DMS114 treated with DMSO at 0.1 percent for 48 hours (cell line): ENCODE measurements at regions not wholly inside any gene's neighbourhood (a gene's known extent, or its start where the extent isn't known, plus 50 kb on each side); places are given as distances from the start of the nearest gene placed in this dataset.
"Not testable (repeated sequence)": the region's sequence is repeated elsewhere in the genome, so short reads cannot be mapped to it uniquely, and the experiment has no call there.

ENCODE experiments used
- DNase-seq: peaks from one replicate; lab custom pipeline; 2025; ENCODE audit not compliant: unreplicated experiment; lab: John Stamatoyannopoulos, UW

GRCh38 chr6:3920321-3920720 lies 71.1 kb downstream of the FAM50B start:
- DNase-seq = no peak

GRCh38 chr6:3921663-3922062 lies 72.5 kb downstream of the FAM50B start:
- DNase-seq = no peak

GRCh38 chr6:3922619-3923018 lies 73.4 kb downstream of the FAM50B start:
- DNase-seq = not testable (repeated sequence)

GRCh38 chr6:3925223-3926149 lies 76.3 kb downstream of the FAM50B start:
- DNase-seq = not testable (repeated sequence)

DNA sequence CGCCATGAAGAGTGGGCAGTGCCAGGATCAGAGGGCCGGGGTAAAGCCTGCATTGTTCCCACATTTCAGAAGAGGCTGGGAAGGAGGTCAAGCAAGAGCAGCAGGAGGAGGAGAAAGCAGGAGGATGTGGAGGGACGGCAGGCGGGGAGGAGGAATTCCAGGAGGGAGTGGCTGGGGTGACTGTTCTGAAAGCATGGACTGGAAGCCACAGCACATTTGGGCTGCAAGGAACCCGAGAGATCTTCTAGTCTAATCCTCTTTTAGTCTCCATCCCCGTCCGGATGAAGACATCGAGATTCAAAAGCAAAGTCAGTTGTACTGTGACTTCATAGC lies 76.9 kb downstream of the FAM50B start:
- DNase-seq = no peak

GRCh38 chr6:3928111-3928510 lies 78.9 kb downstream of the FAM50B start:
- DNase-seq = no peak

- DNase-seq = no peak
Observed at GRCh38 chr6:3929281-3929798, 80.2 kb downstream of the FAM50B start.

- no peak for DNase-seq
Observed at GRCh38 chr6:3937438-3937837, 88.3 kb downstream of the FAM50B start.

GRCh38 chr6:3938715-3939367 lies 89.7 kb downstream of the FAM50B start:
- no peak for DNase-seq

DNA sequence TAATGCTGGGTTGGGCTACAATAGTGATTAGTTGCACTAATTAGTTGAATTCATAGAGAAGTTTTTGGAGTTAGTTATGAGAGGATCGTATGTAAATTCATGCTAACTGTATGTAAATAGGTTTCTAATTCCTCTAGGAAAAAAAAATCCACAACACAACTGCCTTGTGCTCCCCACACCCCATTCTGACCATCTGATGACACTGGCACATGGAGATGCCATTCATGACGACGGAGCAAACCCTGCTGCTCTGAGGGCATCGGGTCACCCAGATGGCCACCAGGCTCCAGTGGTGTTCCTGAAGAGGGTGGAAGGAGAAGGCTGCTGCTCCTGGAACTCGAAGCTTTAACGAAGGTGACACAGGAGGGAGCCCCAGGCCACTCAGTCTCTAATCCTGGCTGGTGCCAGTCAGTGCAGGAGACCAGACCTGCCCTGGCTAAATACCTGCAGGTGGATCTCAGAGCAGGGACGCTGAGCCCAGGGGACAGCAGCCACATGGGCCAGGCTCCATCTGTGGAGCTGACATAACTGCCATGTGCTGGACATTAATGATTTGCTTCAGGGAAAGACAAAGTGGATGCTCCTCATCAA lies 90.3 kb downstream of the FAM50B start:
- DNase-seq = no peak

- DNase-seq = no peak
Observed at GRCh38 chr6:3939964-3940363, 90.8 kb downstream of the FAM50B start.

GRCh38 chr6:3940703-3941102 lies 91.5 kb downstream of the FAM50B start:
- DNase-seq = no peak

GRCh38 chr6:3943331-3943765 lies 94.2 kb downstream of the FAM50B start:
- DNase-seq = no peak

DNA sequence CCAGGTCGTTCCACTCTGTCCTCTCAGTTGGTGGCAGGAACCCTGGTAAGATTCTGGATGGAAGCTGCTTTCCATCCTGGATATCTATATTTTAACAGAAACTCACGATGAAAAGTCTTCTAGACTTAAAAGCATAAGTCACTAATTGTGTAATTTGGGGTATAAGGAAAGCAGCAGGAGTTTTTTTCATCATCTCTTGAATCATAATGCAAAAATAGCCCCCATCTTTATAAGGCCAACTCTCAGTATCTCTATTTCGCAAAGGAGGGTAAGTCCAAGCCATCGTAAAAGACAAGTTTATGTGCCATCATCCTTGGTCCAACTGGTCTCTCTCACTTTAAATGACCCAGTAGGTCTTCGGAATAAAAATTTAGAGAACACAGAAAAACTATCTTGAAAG lies 95.1 kb downstream of the FAM50B start:
- no peak for DNase-seq

DNA sequence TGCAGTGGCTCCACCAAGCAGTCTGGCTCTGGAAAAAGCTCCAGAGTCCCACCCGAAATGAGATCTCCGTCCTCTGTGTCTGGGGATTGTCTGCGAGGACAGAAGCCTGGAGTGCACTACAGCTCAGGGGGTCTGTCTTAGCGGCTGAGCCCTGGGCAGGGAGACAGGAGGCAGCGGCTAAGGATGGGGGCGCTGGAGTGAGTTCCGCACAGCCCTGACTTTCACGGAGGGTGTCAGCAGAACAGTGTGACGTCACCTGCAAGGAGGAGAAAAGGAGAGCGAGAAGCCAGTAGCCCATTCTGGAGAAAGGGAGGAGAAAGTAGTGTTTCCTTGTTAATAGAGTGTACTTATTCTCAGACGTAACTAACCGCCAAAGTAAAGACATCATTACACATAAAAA lies 97.6 kb downstream of the FAM50B start:
- no peak for DNase-seq

DNA sequence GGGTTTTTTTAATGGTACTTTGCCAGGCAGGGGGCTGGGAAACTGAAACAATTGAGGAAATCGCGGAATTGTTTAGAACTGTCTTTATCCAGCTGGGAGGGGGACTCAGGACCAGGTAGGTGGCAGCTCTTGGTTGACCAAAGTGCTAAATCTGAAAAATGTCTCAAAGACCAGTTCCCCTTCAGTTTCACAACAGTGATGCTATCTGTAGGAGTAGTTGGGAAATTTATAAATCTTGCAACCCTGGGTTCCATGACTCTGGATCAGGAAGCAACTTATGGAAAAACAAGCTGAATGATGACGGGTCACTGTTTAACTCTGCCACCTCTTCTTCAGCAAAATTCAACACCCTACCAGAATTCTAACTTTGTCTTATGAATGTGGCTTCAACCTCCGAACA lies 99.7 kb downstream of the FAM50B start:
- DNase-seq = no peak

DNA sequence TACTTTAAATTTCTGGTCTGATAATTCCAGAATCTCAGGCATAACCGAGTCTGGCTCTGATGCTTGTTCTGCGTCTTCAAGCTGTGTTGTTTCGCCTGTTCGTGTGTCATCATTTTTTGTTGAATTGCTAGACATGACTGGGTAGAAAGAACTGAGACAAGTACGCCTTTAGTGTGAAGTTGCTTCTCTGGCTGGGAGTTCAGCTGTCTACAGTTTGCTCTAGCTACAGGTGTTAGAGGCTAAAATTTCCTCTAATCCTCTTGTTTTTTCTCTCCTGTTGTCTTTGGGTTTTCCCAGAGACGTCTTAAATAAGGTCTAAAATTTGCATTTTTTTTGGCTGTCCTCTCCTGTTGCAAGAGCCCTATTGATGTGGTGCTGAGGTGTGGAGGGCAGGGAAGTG lies 100.3 kb downstream of the FAM50B start:
- DNase-seq = no peak

DNA sequence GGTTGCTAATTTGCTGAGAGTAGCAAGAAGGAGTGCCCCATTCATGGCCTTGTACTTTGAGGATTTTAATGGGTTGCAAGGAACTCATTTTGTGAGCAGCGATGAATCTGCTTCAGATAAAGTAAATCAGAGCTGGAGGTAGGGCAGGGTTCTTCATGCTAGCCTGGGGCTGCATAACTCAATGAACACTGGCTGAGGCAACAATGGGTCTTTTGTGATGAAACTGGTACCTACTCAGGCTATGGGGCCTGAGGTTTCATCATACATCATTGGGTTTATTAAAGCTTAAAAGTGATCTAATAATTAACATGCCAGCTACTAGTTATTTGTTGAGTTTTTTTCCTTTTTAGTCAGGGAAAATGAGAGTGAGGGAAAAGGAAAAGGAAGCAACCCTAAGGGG lies 106.9 kb downstream of the FAM50B start:
- DNase-seq = no peak

GRCh38 chr6:3957321-3957720 lies 108.1 kb downstream of the FAM50B start:
- no peak for DNase-seq

GRCh38 chr6:3958255-3958654 lies 109.1 kb downstream of the FAM50B start:
- DNase-seq = no peak

DNA sequence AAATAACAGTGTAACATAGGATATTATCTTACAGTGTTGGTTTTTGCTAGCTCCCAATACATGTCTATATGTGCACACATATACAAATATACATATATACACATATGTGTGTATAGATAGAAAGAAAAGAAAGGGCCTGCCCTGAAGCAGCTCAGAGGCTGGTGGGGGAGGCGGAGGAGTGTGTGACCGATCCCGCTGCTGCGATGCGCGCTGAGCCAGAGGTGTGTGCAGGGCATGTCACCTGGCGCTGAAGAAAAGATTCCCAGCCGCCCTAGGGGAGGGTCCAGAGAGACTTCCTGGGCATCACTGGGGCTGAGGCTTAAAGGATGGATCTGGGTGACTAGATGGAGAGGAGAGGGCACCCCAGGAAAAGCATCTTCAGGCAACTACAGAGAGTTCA lies 110.2 kb downstream of the FAM50B start:
- DNase-seq = no peak
